Neural cell (in vitro differentiated cells): ENCODE measurements at regions not wholly inside any gene's neighbourhood (a gene's known extent, or its start where the extent isn't known, plus 50 kb on each side); places are given as distances from the start of the nearest gene placed in this dataset.

Source experiments
- EZH2 ChIP-seq: fragments of 200-600, 300-800 bp; shearing (Covaris generic), sonication (generic); IDR thresholded peaks from 2 replicates; pipeline ENCODE4 v1.6.1; 2014; ENCODE audit warnings: antibody characterized with exemption, low read length, borderline replicate concordance, mild to moderate bottlenecking; ENCODE audit not compliant: insufficient read depth, poor library complexity, severe bottlenecking
- MXI1 ChIP-seq: fragments of 450-650 bp; conservative IDR thresholded peaks from 2 replicates; pipeline ENCODE4 v1.6.1; 2014; ENCODE audit warnings: antibody characterized with exemption, mild to moderate bottlenecking; ENCODE audit not compliant: poor library complexity, severe bottlenecking
- TF ChIP-seq, protein P1 (sequence below): fragments of 450-650 bp; IDR thresholded peaks from 2 replicates; pipeline ENCODE4 v1.5.1; 2014; ENCODE audit warnings: antibody characterized with exemption, mild to moderate bottlenecking, moderate library complexity; ENCODE audit not compliant: poor library complexity, severe bottlenecking

DNA sequence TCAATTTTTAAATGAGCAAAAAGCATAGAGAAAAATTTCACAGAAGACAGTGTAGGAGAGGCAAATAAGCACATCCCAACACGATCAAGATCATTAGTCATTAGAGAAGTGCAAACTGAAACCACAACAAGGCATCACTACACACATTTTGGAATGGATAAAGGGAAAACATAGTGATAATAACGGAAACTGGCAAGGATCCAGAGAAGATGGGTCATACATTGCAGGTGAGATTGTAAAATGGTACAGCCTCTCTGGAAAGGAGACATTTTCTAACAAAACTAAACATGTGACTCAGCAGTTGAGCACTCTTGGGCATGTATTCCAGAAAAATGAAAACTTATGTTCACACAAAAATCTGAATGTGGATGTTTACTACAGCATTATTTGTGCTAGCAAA lies 98.3 kb upstream of the TMEM17 start:
- TF ChIP-seq, protein P1, sequence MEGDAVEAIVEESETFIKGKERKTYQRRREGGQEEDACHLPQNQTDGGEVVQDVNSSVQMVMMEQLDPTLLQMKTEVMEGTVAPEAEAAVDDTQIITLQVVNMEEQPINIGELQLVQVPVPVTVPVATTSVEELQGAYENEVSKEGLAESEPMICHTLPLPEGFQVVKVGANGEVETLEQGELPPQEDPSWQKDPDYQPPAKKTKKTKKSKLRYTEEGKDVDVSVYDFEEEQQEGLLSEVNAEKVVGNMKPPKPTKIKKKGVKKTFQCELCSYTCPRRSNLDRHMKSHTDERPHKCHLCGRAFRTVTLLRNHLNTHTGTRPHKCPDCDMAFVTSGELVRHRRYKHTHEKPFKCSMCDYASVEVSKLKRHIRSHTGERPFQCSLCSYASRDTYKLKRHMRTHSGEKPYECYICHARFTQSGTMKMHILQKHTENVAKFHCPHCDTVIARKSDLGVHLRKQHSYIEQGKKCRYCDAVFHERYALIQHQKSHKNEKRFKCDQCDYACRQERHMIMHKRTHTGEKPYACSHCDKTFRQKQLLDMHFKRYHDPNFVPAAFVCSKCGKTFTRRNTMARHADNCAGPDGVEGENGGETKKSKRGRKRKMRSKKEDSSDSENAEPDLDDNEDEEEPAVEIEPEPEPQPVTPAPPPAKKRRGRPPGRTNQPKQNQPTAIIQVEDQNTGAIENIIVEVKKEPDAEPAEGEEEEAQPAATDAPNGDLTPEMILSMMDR = no peak
- TF ChIP-seq MXI1 = no peak
- no peak for TF ChIP-seq EZH2
